Putamen (tissue), 1 donor: ENCODE measurements at regions not wholly inside any gene's neighbourhood (a gene's known extent, or its start where the extent isn't known, plus 50 kb on each side); places are given as distances from the start of the nearest gene placed in this dataset.
"Not testable (repeated sequence)": the region's sequence is repeated elsewhere in the genome, so short reads cannot be mapped to it uniquely, and the experiment has no call there.

Experiments
- DNase-seq: peaks from one replicate; pipeline ENCODE4 v3.0.0-alpha.2; 2016; ENCODE audit warnings: low spot score

DNA sequence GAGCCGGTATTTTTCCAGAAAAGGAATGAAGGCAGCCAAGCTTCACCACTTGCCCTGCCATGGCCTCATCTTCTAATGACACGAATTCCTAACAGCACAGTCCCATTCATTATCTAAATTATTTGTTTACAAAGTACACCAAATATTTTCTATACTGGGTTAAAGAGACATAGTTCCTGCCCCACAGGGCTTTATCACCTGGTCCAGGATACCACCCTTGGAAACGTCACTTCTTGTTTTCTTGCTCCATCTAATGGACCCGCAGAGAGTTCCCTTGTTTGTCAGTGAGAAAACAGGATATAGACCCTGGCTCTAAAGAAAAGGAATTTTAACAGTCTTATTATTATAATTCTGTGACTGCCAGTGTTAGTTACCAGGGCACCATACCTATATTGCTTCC is 1165.4 kb downstream of the GATA3 start:
- no peak for DNase-seq

- no peak for DNase-seq
Measured at GRCh38 chr10:9222917-9223316, 1168.4 kb downstream of the GATA3 start.

GRCh38 chr10:9227679-9228365 is 1173.3 kb downstream of the GATA3 start:
- DNase-seq: no peak

DNA sequence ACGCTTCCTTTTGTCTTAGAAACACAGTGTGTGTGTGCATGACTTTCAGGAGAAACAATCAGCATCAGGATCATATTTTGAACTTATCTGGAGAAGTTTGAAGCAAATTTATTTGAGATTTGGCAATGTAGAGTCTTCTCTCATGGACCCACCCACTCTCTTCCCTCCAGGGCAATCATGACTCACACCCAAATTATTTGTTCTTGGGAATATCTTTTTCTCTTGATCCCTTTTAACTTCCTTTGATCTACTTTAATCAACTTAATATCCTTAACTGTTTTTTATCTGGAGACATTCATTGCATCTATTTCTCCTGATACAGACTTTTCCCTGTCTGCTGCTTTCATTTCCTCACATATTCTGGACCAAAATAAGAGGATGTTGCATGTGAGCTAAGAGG is 1174.3 kb downstream of the GATA3 start:
- no peak for DNase-seq

GRCh38 chr10:9229702-9230244 is 1175.3 kb downstream of the GATA3 start:
- no peak for DNase-seq

DNA sequence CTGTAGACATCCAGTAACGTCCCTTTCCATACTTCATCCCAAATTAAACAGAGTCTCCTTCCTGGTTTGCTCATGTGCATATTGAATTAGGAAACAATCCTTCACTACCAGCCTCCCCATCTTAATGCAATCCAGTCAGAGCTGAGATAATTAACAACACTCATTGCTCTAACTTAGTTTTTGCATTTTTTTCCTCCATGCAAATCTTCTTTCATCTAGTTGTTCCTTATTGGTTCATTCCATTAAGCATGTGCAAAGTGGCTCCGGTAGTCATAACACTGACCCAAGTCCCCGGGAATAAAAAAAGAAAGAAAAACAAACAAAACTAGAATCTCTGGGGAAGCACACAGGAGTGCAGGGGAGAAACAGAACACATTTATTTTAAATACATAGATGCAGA is 1176.1 kb downstream of the GATA3 start:
- no peak for DNase-seq

GRCh38 chr10:9234191-9234590 is 1179.7 kb downstream of the GATA3 start:
- DNase-seq: no peak

GRCh38 chr10:9238041-9238440 is 1183.6 kb downstream of the GATA3 start:
- DNase-seq: no peak

GRCh38 chr10:9239298-9239697 is 1184.8 kb downstream of the GATA3 start:
- DNase-seq: no peak

DNA sequence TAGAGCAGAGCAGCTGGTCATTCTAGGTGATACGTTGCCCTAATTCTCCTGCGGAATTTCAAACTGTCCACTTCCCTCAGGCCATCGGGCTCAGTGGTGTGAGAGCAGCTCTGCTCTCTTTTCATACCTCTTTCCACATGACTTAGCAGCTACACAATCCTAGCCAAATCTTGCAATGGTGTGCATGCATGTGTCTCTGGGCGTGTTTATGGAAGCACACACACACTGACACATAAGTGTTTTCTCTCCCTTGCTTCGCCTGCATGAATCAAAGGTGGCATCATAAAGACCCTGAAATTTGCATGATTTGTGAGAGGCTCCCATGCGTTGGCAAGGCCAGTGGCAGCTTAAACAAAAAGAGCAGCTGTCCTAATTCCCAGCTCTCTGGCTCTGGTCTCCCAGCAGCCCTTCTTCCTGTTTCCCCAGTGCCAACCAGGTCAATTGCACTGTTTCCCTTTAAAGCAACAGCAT is 1189.5 kb downstream of the GATA3 start:
- no peak for DNase-seq

GRCh38 chr10:9244864-9245263 is 1190.4 kb downstream of the GATA3 start:
- DNase-seq: no peak

GRCh38 chr10:9253121-9253520 is 1198.6 kb downstream of the GATA3 start:
- DNase-seq: no peak

GRCh38 chr10:9254353-9254752 is 1199.9 kb downstream of the GATA3 start:
- DNase-seq: no peak

DNA sequence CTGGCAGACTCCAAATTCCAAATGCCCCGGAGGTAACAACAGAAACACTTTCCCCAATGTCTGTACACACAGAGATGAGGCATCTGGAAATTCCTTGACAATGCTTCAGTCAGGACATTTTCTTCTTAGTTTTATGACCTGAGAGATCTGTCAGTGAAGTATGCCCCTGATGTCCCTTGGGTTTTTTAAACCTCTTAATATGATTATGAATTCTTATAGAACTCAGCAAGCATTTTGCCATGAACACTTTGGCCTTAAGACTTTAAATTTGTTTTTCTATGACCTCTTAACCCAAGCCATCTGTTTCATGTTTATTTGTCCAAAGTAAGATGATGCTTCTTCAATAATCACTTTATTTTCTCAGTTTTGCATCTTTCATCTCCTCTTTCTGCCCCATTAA is 1206.2 kb downstream of the GATA3 start:
- DNase-seq: no peak

DNA sequence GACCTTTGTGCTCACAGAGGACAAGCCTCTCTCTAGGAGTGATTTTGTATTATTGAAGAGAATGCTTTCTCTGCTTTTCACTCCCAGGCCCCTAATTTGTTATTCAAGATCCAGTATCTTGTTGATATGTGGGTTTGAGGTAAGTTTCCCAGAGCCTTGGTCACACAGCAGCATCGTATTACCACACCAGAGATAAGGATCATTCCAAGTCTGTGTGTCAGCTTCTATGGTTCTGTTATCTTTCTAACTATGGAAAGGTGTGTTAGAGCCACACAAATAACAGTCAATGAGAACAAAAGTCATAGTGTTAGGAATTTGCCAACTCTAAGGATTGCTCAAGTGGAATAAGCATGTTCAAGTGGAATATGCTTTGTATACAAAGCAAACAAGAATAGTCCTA is 1208.3 kb downstream of the GATA3 start:
- DNase-seq: no peak

GRCh38 chr10:9268176-9268575 is 1213.7 kb downstream of the GATA3 start:
- no peak for DNase-seq

- not testable (repeated sequence) for DNase-seq
Measured at GRCh38 chr10:9273126-9273833, 1218.8 kb downstream of the GATA3 start.

DNA sequence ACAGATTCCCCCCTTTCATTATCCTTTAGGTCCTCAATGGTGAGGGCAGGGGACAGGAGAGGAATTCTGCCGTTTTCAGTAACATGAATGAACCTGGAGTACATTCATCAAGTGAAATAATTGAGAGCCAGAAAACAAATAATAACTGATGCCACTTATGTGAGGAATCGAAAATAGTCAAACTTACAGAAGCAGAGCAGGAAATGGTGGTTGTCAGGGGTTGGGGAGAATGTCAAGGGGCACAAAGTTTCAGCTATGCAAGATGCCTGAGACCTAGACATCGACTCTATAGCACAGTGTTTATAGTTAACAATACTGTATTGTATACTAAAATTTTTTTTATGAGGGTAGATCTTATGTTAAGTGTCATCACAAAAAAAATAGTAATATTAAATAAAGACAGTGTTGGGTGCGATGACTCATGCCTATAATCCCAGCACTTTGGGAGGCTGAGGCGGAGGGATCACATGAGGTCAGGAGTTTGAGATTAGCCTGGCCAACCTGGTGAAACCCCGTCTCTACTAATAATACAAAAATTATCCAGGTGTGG is 1219.8 kb downstream of the GATA3 start:
- DNase-seq: no peak

GRCh38 chr10:9275861-9276260 is 1221.4 kb downstream of the GATA3 start:
- no peak for DNase-seq

DNA sequence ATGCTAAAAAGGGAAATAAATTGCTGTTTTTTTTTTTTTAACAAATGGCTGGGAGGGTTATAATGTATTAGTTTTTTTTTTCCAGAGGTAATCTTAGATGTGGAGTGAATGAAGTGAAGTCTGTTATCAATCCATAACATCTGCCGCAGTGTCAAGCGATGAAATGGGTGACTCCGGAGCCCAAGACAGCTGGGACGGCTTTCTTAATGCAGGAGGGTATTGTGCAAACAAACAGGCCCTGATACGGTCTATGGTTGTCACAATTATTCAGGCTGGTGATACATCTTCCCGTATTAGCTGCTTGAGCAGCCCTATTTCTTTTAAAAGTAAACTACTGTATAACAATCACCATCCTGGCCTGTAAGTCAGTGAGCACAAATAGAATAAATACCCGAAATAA is 1231.2 kb downstream of the GATA3 start:
- DNase-seq: no peak

- DNase-seq: no peak
Measured at GRCh38 chr10:9289811-9290210, 1235.3 kb downstream of the GATA3 start.

- no peak for DNase-seq
Measured at GRCh38 chr10:9291081-9291480, 1236.6 kb downstream of the GATA3 start.

- no peak for DNase-seq
Measured at GRCh38 chr10:9294132-9294663, 1239.7 kb downstream of the GATA3 start.
